Eye (tissue), 1 donor: ENCODE measurements at regions not wholly inside any gene's neighbourhood (a gene's known extent, or its start where the extent isn't known, plus 50 kb on each side); places are given as distances from the start of the nearest gene placed in this dataset.

ENCODE experiments used
- DNase-seq: peaks from one replicate; pipeline ENCODE4 v3.0.0-alpha.2; 2015

DNA sequence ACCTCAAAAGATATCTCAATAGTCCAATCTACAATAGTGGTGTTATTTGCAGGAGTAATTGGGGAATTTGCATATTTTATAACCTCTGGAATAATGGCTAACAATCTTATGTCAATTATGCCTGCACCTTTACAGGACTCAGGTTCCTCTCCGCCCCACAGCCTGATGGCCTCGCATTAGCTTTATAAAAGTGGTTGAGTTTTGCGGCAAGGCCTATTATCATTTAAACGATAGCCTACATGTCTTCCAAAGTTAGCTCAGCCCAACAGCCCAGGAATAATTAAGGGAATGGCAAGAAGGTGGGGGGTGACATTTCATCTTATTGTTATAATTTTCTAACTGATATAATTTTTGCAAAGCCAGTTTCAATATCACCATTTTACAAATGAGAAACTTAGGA lies 97.3 kb downstream of the RTP4 start:
- no peak for DNase-seq

DNA sequence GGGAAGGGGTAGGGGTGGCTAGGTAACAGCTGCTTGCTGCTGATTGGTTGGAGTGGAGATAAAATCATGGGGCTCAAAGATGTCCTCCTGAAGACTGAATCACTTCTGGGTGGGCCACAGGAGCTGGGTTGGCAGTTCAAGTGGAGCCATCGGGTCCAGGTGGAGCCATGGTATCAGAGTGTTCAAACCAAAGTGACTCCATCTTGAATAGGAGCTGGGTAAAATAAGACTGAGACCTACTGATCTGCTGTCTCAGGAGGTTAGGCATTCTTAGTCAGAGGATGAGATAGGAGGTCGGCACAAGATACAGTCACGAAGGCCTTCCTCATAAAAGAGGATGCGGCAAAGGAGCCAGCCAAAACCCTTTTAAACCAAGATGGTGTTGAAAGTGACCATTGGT lies 96.5 kb downstream of the RTP4 start:
- DNase-seq: no peak

DNA sequence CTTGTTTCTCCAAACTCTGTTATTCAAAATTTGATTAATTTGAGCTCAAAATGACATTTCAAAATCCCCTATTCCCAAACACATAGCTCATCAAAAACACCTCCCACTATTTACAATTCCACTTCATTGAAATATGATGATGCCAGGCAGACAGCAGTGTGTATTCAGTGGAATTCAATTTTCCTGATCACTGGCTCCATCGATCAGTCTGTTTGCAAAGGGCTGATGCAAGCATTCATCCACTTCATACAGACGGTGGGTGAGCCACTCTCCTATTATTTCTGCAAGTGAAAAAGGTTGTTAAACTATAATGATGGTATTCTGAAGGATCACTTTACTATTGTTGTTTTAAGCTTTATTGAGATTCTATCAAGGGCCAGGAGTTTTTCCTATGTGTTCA lies 90.7 kb downstream of the RTP4 start:
- DNase-seq: peak; percentile 65

DNA sequence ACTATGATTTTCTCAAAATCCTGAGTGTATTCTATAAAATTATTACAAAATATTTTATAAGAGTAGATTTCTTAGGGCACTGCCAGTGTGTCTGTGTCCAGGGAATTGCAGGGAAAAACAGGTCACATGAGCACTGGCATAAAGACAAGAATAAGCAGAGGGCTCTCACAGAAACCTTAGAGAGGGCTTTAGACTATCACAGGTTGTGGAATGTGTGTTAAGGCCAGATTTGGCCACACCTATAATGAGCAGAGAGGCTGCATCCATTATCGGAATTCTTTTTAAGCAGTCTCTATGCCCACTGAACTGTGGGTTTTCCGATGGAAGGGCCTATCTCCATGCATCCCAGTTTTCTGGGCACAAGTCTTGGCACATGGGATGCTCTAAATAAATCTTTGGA lies 90.2 kb downstream of the RTP4 start:
- DNase-seq: no peak

DNA sequence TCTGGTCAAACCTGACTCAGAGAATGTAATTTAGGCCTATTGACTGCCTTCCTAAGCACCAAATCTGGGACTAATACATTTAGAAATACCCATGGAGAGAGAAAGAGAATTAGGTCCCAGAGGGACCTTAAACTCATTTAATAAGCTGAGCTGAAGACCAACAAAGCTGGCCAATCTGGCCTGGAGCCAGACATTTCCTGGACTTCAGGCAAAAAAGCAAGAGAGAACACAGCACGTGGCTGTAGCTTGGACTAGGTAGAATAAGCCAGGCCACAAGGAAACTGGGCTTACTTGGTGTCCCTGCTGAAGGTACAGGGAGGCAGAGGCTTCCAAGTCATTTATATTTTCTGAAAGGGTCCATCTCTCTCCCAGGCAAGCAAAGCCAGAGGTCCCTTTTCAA lies 88.1 kb downstream of the RTP4 start:
- DNase-seq: peak; percentile 54

DNA sequence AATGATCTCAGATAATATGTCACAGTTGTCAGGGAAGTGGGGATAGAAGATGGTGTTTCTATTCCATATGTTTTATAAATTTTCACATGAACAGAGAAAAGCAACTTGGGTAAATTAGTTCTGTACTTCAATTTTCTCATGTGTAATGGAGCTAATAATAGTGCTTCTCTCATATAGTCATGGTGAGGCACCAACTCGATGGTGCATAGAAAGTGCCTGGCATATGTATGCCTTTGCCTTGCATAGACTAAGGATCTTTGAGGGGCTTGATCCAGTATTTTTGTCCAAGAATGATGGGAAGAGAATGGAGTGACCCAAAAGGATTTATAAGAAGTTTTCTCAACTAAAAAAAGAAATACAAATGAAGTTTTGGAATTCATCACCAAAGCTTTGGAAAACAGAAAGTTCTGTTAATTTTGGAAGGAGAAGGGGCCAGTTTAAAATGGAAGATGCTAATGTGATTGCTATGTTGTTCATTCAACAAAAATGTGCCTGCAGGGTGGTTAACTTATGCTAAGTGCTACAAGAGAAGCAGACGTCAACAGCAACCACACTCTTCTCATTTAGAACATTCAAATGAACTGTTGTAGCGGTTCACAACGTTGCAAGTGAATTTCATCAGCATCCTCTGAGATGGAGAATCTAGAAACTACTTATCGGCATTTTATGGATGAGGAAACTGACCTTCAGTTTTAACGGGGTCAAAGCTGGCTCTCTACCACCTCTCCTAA lies 86.1 kb downstream of the RTP4 start:
- DNase-seq: no peak

DNA sequence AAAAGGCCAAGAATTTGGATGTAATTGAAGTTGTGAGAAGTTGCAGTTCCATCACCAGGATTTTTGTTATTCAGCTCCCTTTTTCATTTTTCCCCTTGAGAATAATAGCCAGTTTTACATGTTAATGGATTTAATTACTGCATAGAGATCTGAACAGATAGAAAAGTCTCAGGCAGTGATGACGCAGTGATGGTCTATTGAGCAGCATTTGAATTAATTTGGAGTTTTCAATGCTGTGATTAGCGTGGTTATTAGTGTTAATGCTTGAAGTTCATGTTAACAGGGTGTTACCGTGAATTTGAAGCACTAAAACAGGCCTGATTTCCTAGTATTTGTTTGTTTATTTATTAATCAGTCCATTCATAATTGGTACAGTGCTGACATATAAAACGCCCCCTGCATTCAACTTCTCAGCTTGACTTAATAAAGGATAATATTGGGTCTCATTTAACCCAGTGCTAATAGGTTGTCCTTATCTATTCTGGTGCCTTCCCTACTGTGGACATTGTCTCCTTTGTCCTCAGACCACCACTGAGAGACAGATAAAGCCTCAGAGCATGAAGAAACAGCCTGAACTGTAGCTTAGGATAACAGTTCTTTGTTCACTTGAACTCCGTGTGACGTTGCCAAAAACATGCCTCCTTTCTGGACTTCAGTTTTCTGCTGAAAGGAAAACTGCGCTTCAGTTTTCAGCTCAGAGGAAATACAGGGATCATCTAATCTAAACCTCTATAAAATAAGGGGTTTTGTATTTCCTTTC lies 82.4 kb downstream of the RTP4 start:
- DNase-seq: peak; percentile 64

DNA sequence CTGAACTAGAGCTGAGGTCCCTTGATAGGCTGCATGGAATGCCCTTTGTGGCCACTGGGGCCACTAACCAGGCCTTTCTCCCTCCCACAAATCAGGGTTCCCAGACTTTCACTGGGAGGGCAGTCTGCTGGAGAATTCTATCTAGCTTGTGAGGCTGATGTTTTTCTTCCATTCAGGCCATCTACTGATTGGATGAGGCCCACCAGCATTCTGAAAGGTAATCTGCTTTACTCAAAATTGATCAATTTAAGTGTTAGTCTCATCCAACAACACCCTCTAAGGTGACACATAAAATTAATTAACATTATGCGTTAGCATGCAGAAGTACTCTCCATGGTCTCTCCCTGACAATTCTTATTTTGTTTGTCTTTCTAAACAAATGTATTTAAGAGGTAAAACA lies 80.5 kb downstream of the RTP4 start:
- no peak for DNase-seq

DNA sequence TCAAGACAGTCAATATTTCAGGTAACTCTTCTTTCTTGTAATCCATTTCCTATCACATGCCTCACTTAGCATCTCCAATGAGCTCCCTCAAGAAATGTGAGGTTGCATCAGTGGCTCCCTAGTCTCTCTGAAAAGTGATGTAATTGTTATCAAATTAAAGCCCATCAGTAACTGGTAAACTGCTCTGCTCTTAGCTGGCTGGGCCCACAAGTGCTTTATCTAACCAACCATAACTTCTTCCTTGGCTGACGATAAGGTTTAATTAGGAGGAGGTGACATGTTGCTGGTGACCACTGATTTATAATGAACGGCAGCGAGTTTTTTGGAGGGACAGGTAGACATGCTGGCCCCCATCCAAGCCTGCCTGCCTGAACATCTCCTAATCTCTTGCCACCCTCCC lies 79.6 kb downstream of the RTP4 start:
- DNase-seq: no peak

DNA sequence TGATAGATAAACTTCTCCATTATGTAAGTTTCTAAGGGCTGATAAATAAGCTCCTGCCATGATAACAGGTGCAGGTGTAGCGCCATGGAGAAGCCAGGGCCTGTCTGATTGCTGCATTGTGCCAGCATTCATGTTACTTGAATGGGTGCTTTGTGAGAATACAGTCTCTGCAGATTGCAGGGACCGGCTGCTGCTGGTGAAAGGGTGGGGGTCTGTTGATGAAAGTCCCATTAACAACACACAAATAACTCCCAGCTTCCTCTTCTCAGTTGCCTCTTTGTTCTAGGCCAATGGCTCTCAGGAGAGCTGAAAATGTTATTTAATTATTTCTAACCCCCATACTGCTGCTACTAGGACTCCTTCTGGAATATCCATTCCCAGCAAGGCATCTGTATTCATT lies 77.2 kb downstream of the RTP4 start:
- no peak for DNase-seq

DNA sequence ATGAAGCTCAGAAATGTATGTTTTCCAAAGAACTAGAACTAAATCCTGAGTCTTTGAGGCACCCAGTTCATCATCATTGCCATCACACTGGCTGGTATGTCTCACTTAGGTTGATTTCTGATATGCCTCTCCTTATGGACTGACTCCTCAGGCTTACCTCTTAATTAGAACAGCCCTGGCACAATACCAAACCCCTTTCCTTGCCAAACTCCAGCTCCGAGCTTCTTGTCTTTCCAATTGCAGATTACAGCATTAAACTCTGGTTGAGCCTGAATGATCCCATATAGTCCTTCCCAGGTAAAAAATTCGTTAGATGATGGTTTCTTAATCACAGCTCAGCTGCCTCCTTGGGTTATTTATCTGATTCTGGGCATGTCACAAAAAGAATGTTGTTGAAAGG lies 66.3 kb downstream of the RTP4 start:
- no peak for DNase-seq

DNA sequence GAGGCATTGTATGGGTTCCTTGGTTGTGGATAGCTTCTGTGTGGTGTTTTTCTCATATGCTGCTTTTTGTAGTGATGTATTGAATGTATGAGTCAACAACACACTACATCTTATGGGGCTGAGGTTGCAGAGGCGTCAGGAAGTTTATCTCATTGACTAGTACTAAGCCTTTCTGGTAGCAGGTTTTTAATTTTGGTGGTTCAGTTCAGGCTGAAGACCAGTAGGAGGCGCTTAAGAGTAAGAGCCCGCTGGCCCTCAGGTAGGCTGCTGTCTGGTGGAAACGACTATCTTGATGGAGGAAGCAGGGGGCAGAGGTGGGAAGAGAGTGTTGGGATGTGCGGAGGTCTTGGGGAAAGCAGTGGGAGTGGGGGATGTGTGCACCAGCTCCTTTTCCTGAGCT lies 62.4 kb downstream of the RTP4 start:
- DNase-seq: no peak
